ENCODE measurements at regions not wholly inside any gene's neighbourhood (a gene's known extent, or its start where the extent isn't known, plus 50 kb on each side); places are given as distances from the start of the nearest gene placed in this dataset.

- Histone ChIP-seq H3K27me3 (no peaks in the 10 kb centered on the region), H3K36me3 (no peaks in the 10 kb centered on the region), H3K4me1 (no peaks in the 10 kb centered on the region), H3K9me3 (no peaks in the 10 kb centered on the region), H3K4me3 (ENCODE audit: low read depth, low read length) (no peak overlapping the region)
- 0 out of 2 replicates have a peak, but pooled peaks have one; percentile 6 for TF ChIP-seq CTCF (IDR thresholded peaks at IDR 0.05; ENCODE audit: low read depth, low read length)
- DNase-seq: no peak
These were observed 86.2 kb upstream of the BARX2 start for GRCh38 chr11:129289350-129290040.

- Histone ChIP-seq H3K36me3 (no peaks in the 10 kb centered on the region), H3K4me1 (no peaks in the 10 kb centered on the region), H3K9me3 (no peaks in the 10 kb centered on the region), H3K27me3 (no peaks in the 10 kb centered on the region), H3K4me3 (ENCODE audit: low read depth, low read length) (no peak overlapping the region)
- no peak for TF ChIP-seq CTCF (IDR thresholded peaks at IDR 0.05; ENCODE audit: low read depth, low read length)
- no peak for DNase-seq
These were observed 87.7 kb upstream of the BARX2 start for GRCh38 chr11:129287920-129288319.

GRCh38 chr11:129286813-129287212 is 88.8 kb upstream of the BARX2 start:
- no peak for TF ChIP-seq CTCF (IDR thresholded peaks at IDR 0.05; ENCODE audit: low read depth, low read length)
- Histone ChIP-seq H3K36me3 (no peaks in the 10 kb centered on the region), H3K4me3 (ENCODE audit: low read depth, low read length) (no peak overlapping the region), H3K27me3 (no peaks in the 10 kb centered on the region), H3K9me3 (no peaks in the 10 kb centered on the region), H3K4me1 (no peaks in the 10 kb centered on the region)
- no peak for DNase-seq

- no peaks in the 10 kb centered on the region for H3K4me1 ChIP-seq
- H3K27me3 ChIP-seq: no peaks in the 10 kb centered on the region
- no peaks in the 10 kb centered on the region for H3K9me3 ChIP-seq
- no peaks in the 10 kb centered on the region for H3K36me3 ChIP-seq
- H3K4me3 ChIP-seq (ENCODE audit: low read depth, low read length): no peak overlapping the region
- no peak for DNase-seq
- TF ChIP-seq CTCF (IDR thresholded peaks at IDR 0.05; ENCODE audit: low read depth, low read length): no peak
These were observed 90.3 kb upstream of the BARX2 start for GRCh38 chr11:129285402-129285786.

GRCh38 chr11:129283141-129283540 is 91.0 kb upstream of the ARHGAP32 start:
- H3K9me3 ChIP-seq: no peaks in the 10 kb centered on the region

More at GRCh38 chr11:129283141-129283540, 91.0 kb upstream of the ARHGAP32 start:
- TF ChIP-seq CTCF (IDR thresholded peaks at IDR 0.05; ENCODE audit: low read depth, low read length): no peak
- Histone ChIP-seq H3K4me3 (ENCODE audit: low read depth, low read length) (no peak overlapping the region), H3K4me1 (no peaks in the 10 kb centered on the region), H3K27me3 (peaks cover 18% of the 10 kb centered on the region), H3K36me3 (no peaks in the 10 kb centered on the region)
- no peak for DNase-seq
